ENCODE measurements at regions not wholly inside any gene's neighbourhood (a gene's known extent, or its start where the extent isn't known, plus 50 kb on each side); places are given as distances from the start of the nearest gene placed in this dataset.

DNA sequence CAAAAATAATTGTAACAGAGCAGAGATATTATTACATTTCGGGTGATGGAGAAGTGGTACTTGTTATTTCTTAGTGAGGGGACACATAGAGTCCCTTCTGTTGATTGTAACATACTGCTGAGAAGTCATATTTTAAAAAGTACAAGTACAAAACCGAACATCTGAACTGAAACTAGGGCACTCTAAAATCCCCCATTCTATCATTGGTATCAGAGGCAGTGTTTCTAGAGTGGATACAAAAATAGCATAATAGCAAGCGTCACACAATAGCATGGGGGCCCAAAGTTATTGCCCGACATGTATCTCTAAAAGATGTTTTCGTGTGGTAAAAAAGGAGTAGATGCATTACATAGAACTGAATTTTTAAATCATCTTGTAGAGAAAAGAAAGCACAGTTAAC is 502.1 kb upstream of the SLC10A2 start:
- Histone ChIP-seq H3K27me3 (ENCODE audit: low read depth, low read length) (no peaks in the 10 kb centered on the region), H3K4me1 (ENCODE audit: control insufficient read depth in 1 of 2, insufficient read depth in 2 of 2, low read length in 2 of 2) (no peaks in the 10 kb centered on the region), H3K4me3 (ENCODE audit: low read depth in 1 of 2, low read length in 2 of 2) (no peak overlapping the region), H3K27ac (ENCODE audit: low read length) (no peak overlapping the region), H3K9me3 (ENCODE audit: control insufficient read depth in 1 of 2, low read length in 2 of 2) (peaks cover 0 to 9% of the 10 kb centered on the region in 2 donors), H3K36me3 (ENCODE audit: control insufficient read depth in 1 of 2, insufficient read depth in 2 of 2, low read length in 2 of 2) (no peaks in the 10 kb centered on the region)

DNA sequence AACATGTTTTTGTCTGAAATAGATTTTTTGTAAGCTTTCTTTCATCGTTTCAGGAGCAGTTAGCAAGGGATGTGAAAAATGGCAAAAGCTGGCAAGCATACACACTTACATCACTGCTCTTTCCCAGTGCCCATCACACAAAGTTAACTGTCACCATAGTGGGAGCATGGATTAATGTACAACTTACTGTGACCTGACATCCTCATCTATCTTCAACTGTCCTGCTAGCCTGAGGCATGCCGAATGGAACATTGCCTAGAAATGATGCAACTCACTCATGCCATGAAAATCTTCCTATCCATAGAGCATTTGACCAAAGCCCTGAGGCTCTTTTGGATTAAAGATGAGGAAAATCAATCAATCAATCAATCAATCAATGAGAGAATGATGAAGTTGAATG is 491.7 kb upstream of the SLC10A2 start:
- H3K9me3 ChIP-seq (ENCODE audit: control insufficient read depth in 1 of 2, low read length in 2 of 2) = peaks cover 0 to 2% of the 10 kb centered on the region in 2 donors
- H3K27ac ChIP-seq (ENCODE audit: low read length) = no peak overlapping the region
- no peaks in the 10 kb centered on the region for H3K36me3 ChIP-seq (ENCODE audit: control insufficient read depth in 1 of 2, insufficient read depth in 2 of 2, low read length in 2 of 2)
- H3K4me3 ChIP-seq (ENCODE audit: low read depth in 1 of 2, low read length in 2 of 2) = no peak overlapping the region
- H3K4me1 ChIP-seq (ENCODE audit: control insufficient read depth in 1 of 2, insufficient read depth in 2 of 2, low read length in 2 of 2) = no peaks in the 10 kb centered on the region
- H3K27me3 ChIP-seq (ENCODE audit: low read depth, low read length) = no peaks in the 10 kb centered on the region

DNA sequence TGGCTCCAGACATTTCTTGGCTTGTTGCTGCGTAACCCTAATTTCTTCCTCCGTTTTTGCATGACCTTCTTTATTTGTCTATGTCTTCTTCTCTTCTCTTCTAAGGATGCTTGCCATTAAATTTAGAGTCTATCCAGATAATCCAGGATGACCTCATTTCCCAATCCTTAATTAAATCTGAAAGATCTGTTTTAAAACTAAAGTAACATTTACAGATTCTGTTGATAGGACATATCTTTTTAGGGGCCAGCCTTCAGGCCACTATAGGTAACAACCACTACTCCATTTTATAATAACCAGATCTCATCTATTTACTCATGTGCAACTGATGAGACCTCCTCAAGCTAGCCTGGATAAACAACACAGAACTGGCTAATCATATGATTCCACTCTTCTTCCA is 490.5 kb upstream of the SLC10A2 start:
- no peaks in the 10 kb centered on the region for H3K27me3 ChIP-seq (ENCODE audit: low read depth, low read length)
- H3K36me3 ChIP-seq (ENCODE audit: control insufficient read depth in 1 of 2, insufficient read depth in 2 of 2, low read length in 2 of 2) = no peaks in the 10 kb centered on the region
- H3K27ac ChIP-seq (ENCODE audit: low read length) = no peak overlapping the region
- H3K4me1 ChIP-seq (ENCODE audit: control insufficient read depth in 1 of 2, insufficient read depth in 2 of 2, low read length in 2 of 2) = no peaks in the 10 kb centered on the region
- peaks cover 0 to 2% of the 10 kb centered on the region in 2 donors for H3K9me3 ChIP-seq (ENCODE audit: control insufficient read depth in 1 of 2, low read length in 2 of 2)
- no peak overlapping the region for H3K4me3 ChIP-seq (ENCODE audit: low read depth in 1 of 2, low read length in 2 of 2)

DNA sequence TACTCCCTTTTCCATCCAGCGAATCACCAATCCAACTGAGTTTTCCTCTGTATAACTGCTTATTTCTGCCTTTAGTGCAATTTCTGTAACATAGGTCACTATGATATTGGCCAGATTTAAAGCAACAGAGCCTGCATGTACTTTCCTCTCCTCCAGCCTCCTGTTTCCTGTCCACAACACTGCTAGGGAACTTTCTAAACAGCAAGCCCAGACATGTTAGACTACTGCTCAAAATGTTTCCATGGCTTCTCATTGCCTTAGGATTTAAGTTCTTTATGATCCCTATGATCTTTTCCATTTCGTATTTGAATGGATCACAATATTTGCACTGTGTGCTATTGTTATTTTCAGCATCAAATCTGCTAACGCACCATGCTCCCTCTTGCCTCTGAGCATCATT is 481.7 kb upstream of the SLC10A2 start:
- no peaks in the 10 kb centered on the region for H3K27me3 ChIP-seq (ENCODE audit: low read depth, low read length)

DNA sequence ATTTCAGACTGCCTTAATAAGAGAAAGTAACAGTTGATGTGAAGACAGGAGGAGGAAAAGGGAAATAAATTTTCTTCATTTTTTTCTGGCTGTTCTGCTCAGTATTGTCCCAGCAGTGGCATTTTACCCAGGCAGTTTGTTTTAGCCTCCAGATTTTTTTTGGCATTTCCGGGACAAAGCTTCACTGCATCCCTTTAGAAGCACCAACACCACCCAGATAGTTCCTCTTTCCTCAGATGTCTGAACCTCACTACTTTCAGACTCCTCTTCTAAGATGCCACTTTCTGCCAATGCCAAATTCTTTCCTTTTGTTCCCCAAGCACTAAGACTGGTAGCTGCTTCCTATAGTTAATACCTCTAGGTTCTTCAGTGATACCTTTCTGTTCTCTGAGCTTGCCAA is 480.1 kb upstream of the SLC10A2 start:
- no peaks in the 10 kb centered on the region for H3K36me3 ChIP-seq (ENCODE audit: control insufficient read depth in 1 of 2, insufficient read depth in 2 of 2, low read length in 2 of 2)
- H3K27ac ChIP-seq (ENCODE audit: low read length) = no peak overlapping the region
- H3K27me3 ChIP-seq (ENCODE audit: low read depth, low read length) = no peaks in the 10 kb centered on the region
- peaks cover 0 to 3% of the 10 kb centered on the region in 2 donors for H3K9me3 ChIP-seq (ENCODE audit: control insufficient read depth in 1 of 2, low read length in 2 of 2)
- H3K4me3 ChIP-seq (ENCODE audit: low read depth in 1 of 2, low read length in 2 of 2) = no peak overlapping the region
- H3K4me1 ChIP-seq (ENCODE audit: control insufficient read depth in 1 of 2, insufficient read depth in 2 of 2, low read length in 2 of 2) = no peaks in the 10 kb centered on the region

More for the DNA sequence above, 481.7 kb upstream of the SLC10A2 start:
- Histone ChIP-seq H3K36me3 (ENCODE audit: control insufficient read depth in 1 of 2, insufficient read depth in 2 of 2, low read length in 2 of 2) (no peaks in the 10 kb centered on the region), H3K4me3 (ENCODE audit: low read depth in 1 of 2, low read length in 2 of 2) (no peak overlapping the region), H3K27ac (ENCODE audit: low read length) (no peak overlapping the region), H3K9me3 (ENCODE audit: control insufficient read depth in 1 of 2, low read length in 2 of 2) (peaks cover 0 to 1% of the 10 kb centered on the region in 2 donors), H3K4me1 (ENCODE audit: control insufficient read depth in 1 of 2, insufficient read depth in 2 of 2, low read length in 2 of 2) (no peaks in the 10 kb centered on the region)

DNA sequence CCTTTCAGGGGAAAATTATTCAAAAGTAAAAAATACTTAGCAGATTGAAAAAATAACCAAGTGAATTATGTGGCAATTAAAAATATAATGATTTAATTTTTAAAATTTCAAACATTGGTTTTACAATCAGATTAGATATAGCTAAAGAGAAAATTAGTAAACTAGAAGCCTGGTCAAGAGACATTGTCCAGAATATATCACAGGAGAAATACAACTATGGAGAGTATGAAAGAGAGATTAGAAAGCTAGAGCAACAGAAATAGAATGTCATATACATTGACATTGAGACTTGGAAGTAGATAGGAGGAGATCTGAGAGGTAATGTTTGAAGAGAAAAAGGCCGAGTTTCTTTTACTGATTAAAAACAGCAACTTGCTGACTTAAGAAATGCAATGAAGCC is 476.4 kb upstream of the SLC10A2 start:
- H3K4me1 ChIP-seq (ENCODE audit: control insufficient read depth in 1 of 2, insufficient read depth in 2 of 2, low read length in 2 of 2) = no peaks in the 10 kb centered on the region
- H3K27ac ChIP-seq (ENCODE audit: low read length) = no peak overlapping the region
- no peak overlapping the region for H3K4me3 ChIP-seq (ENCODE audit: low read depth in 1 of 2, low read length in 2 of 2)
- H3K36me3 ChIP-seq (ENCODE audit: control insufficient read depth in 1 of 2, insufficient read depth in 2 of 2, low read length in 2 of 2) = no peaks in the 10 kb centered on the region
- no peaks in the 10 kb centered on the region for H3K27me3 ChIP-seq (ENCODE audit: low read depth, low read length)
- peaks cover 0 to 3% of the 10 kb centered on the region in 2 donors for H3K9me3 ChIP-seq (ENCODE audit: control insufficient read depth in 1 of 2, low read length in 2 of 2)

DNA sequence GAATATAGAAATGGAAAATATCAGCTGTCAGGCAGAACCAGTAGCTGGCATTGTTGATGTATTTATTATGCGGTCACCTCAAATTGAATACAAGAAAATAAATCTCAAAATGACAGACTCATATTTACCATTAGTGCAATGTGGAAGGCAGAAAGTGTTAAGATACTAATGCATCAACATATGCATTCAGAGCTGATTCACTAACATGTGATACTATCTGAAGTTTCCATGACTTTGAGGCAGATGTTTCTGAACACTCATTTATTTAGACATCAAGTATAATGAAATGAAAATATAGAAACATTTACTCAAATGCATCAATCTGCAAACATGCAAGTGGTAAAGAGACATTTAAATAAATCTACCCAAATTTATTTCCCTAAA is 474.2 kb upstream of the SLC10A2 start:
- no peaks in the 10 kb centered on the region for H3K27me3 ChIP-seq (ENCODE audit: low read depth, low read length)
- H3K36me3 ChIP-seq (ENCODE audit: control insufficient read depth in 1 of 2, insufficient read depth in 2 of 2, low read length in 2 of 2) = no peaks in the 10 kb centered on the region
- H3K4me1 ChIP-seq (ENCODE audit: control insufficient read depth in 1 of 2, insufficient read depth in 2 of 2, low read length in 2 of 2) = no peaks in the 10 kb centered on the region
- peaks cover 0 to 3% of the 10 kb centered on the region in 2 donors for H3K9me3 ChIP-seq (ENCODE audit: control insufficient read depth in 1 of 2, low read length in 2 of 2)
- H3K4me3 ChIP-seq (ENCODE audit: low read depth in 1 of 2, low read length in 2 of 2) = no peak overlapping the region
- H3K27ac ChIP-seq (ENCODE audit: low read length) = no peak overlapping the region

DNA sequence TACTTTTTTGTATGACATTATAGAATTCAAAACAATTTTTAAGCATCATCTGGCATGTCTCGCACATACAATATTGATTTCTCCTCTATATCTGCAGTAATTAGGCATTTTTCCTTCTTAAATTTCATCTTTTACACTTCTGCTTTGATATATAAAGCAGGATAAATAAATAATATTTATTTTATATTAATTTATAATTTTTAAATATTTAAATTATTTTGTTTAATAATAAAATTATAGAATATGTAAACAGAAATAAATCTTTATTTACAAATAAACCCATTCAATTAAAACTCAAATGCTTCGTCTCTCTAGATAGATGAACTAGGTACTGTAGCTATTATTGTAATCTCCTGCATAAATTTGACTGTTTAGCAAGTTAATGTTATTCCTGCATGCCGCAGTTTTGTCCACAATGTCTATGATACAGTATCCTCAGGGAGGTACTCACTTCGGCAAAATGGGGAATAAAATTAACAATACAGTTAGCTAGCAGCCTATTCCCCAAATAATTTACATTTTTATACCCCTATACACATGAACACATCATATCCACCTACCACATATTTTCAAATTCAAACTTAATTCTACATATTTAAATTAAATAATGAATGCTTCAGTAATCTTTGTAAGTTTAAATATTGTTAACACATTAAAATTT is 473.6 kb upstream of the SLC10A2 start:
- Histone ChIP-seq H3K27me3 (ENCODE audit: low read depth, low read length) (no peaks in the 10 kb centered on the region), H3K4me3 (ENCODE audit: low read depth in 1 of 2, low read length in 2 of 2) (no peak overlapping the region), H3K27ac (ENCODE audit: low read length) (no peak overlapping the region)

DNA sequence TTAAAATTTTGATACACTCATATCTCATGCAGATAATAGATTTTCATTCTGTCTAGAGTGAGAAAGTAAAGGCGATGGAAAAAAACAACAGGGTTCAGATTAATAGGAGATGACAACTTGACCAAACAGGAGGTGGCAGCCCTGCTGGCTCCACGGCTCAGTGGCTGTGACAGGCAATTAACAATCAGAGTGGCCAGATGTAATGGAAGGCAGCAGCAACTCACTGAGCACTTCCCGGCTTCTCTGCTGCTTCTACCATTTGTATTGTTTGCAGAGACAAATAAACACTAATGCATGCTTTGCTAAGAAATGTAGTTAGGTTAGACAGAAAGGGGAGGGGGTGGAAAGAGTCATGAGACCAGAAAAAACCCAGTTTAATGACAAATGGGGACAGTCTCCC is 473.0 kb upstream of the SLC10A2 start:
- H3K27ac ChIP-seq (ENCODE audit: low read length) = no peak overlapping the region

More for the DNA sequence above, 473.6 kb upstream of the SLC10A2 start:
- Histone ChIP-seq H3K9me3 (ENCODE audit: control insufficient read depth in 1 of 2, low read length in 2 of 2) (peaks cover 0 to 3% of the 10 kb centered on the region in 2 donors), H3K4me1 (ENCODE audit: control insufficient read depth in 1 of 2, insufficient read depth in 2 of 2, low read length in 2 of 2) (no peaks in the 10 kb centered on the region), H3K36me3 (ENCODE audit: control insufficient read depth in 1 of 2, insufficient read depth in 2 of 2, low read length in 2 of 2) (no peaks in the 10 kb centered on the region)

DNA sequence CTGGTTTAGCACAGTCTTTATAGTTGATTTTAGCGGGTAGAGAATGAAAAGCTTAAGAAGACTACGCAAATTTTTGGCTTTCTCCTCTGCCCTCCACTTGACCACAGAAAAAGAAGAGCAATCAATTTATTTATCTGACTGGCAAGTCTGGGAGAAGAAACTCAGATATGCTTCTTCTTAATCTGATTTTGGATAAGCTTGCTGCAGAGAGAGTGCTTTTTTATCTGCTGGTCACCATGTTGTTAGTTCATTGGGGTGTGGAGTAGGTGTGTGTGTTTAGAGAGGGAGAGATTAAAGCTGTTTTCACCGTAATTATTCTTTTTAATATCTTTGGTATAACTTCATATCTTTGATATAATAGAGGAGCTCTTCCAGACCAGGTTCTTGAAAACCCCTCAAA is 471.4 kb upstream of the SLC10A2 start:
- no peaks in the 10 kb centered on the region for H3K9me3 ChIP-seq (ENCODE audit: control insufficient read depth in 1 of 2, low read length in 2 of 2)
- H3K27ac ChIP-seq (ENCODE audit: low read length) = no peak overlapping the region
- no peaks in the 10 kb centered on the region for H3K27me3 ChIP-seq (ENCODE audit: low read depth, low read length)
- H3K36me3 ChIP-seq (ENCODE audit: control insufficient read depth in 1 of 2, insufficient read depth in 2 of 2, low read length in 2 of 2) = no peaks in the 10 kb centered on the region
- no peak overlapping the region for H3K4me3 ChIP-seq (ENCODE audit: low read depth in 1 of 2, low read length in 2 of 2)
- no peaks in the 10 kb centered on the region for H3K4me1 ChIP-seq (ENCODE audit: control insufficient read depth in 1 of 2, insufficient read depth in 2 of 2, low read length in 2 of 2)

More for the DNA sequence above, 473.0 kb upstream of the SLC10A2 start:
- no peaks in the 10 kb centered on the region for H3K27me3 ChIP-seq (ENCODE audit: low read depth, low read length)
- no peaks in the 10 kb centered on the region for H3K36me3 ChIP-seq (ENCODE audit: control insufficient read depth in 1 of 2, insufficient read depth in 2 of 2, low read length in 2 of 2)
- no peak overlapping the region for H3K4me3 ChIP-seq (ENCODE audit: low read depth in 1 of 2, low read length in 2 of 2)
- peaks cover 0 to 3% of the 10 kb centered on the region in 2 donors for H3K9me3 ChIP-seq (ENCODE audit: control insufficient read depth in 1 of 2, low read length in 2 of 2)
- H3K4me1 ChIP-seq (ENCODE audit: control insufficient read depth in 1 of 2, insufficient read depth in 2 of 2, low read length in 2 of 2) = no peaks in the 10 kb centered on the region

DNA sequence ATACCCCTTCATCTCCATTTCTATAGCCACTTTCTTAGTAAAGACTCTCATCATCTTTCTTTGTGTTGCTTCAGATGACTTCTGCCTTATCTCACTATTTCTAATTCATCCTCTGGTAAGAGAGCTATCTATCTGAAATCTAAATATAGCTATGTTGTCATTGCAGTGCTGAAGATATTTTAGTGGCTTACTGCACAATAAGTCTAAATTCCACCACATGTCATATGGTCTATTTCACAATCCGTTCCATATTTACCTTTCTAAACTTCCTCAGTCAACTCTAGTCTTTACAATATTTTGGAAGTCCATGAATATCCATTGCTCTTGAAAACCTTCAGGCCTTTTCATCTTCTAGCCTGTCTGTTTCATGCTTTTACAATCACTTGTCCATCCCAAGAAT is 465.1 kb upstream of the SLC10A2 start:
- Histone ChIP-seq H3K36me3 (ENCODE audit: control insufficient read depth in 1 of 2, insufficient read depth in 2 of 2, low read length in 2 of 2) (no peaks in the 10 kb centered on the region), H3K27ac (ENCODE audit: low read length) (no peak overlapping the region), H3K27me3 (ENCODE audit: low read depth, low read length) (no peaks in the 10 kb centered on the region), H3K4me1 (ENCODE audit: control insufficient read depth in 1 of 2, insufficient read depth in 2 of 2, low read length in 2 of 2) (no peaks in the 10 kb centered on the region), H3K9me3 (ENCODE audit: control insufficient read depth in 1 of 2, low read length in 2 of 2) (no peaks in the 10 kb centered on the region), H3K4me3 (ENCODE audit: low read depth in 1 of 2, low read length in 2 of 2) (no peak overlapping the region)

DNA sequence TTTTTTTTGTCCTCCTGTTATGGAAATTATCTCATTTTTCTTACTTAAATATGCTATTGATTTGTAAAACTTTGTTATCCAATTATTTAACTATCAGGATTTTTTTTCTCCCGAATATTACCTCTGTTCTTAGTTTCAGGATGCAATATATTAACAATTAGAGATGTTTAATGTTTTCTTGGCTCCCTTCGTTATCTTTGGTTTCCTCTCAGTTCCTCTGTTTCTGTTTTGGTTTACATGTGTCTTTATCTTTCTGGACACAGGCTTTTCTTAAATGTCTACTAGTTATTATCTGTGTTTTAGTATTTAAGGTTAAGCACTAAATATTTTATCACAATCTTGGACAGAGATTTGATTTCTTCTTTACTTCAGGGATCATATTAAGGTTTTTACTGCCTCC is 462.2 kb upstream of the SLC10A2 start:
- H3K27ac ChIP-seq (ENCODE audit: low read length) = no peak overlapping the region
- no peaks in the 10 kb centered on the region for H3K4me1 ChIP-seq (ENCODE audit: control insufficient read depth in 1 of 2, insufficient read depth in 2 of 2, low read length in 2 of 2)
- H3K27me3 ChIP-seq (ENCODE audit: low read depth, low read length) = no peaks in the 10 kb centered on the region
- no peak overlapping the region for H3K4me3 ChIP-seq (ENCODE audit: low read depth in 1 of 2, low read length in 2 of 2)
- no peaks in the 10 kb centered on the region for H3K9me3 ChIP-seq (ENCODE audit: control insufficient read depth in 1 of 2, low read length in 2 of 2)
- no peaks in the 10 kb centered on the region for H3K36me3 ChIP-seq (ENCODE audit: control insufficient read depth in 1 of 2, insufficient read depth in 2 of 2, low read length in 2 of 2)
